A549 (cell line): ENCODE measurements at regions not wholly inside any gene's neighbourhood (a gene's known extent, or its start where the extent isn't known, plus 50 kb on each side); places are given as distances from the start of the nearest gene placed in this dataset.

Experiments
- ATAC-seq, 2 experiments: fragments of 200-7000 bp in 1 of 2; fragments of >200 bp in 1 of 2; cut with Nextera tagmentation in 1 of 2; cut with Tn5 transposase in 1 of 2; 3 replicates each; pipeline versions ENCODE4 v1.8.0 to v1.9.1; 2018 to 2020; ENCODE audit warnings: mild to moderate bottlenecking in 1 of 2, moderate library complexity in 1 of 2
- CTCF ChIA-PET: fragments of 300-600 bp; sonication (Branson Sonifier 250); formaldehyde crosslinking; extraction: SDS; loops from one replicate; lab custom pipeline; 2021; ENCODE audit warnings: antibody characterized with exemption, inconsistent platforms; lab: Yijun Ruan, JAX
- POLR2A ChIA-PET: fragments of 350-600 bp; formaldehyde crosslinking; extraction: SDS; loops from one replicate; lab custom pipeline; 2021; ENCODE audit warnings: antibody characterized with exemption, inconsistent platforms; lab: Yijun Ruan, JAX
- DNase-seq, 2 experiments: peaks; one replicate each; pipeline versions ENCODE4 v3.0.0 to v3.0.0-alpha.2; 2011 to 2016; ENCODE audit warnings: low read depth in 1 of 2, low spot score in 1 of 2
- FAIRE-seq: peaks from 2 replicates; lab custom pipeline; 2011; peaks lifted over from hg19 to GRCh38; lab: Jason Lieb, UNC
- H3K27ac ChIP-seq, 2 experiments: fragments of >200 bp; sonication (Bioruptor Twin); formaldehyde crosslinking; 3 replicates each; pipeline ENCODE4 v1.5.1; 2016 to 2017
- H3K4me1 ChIP-seq: fragments of >200 bp; sonication (Bioruptor Twin); formaldehyde crosslinking; 3 replicates; pipeline ENCODE4 v1.6.1; 2016
- H3K4me2 ChIP-seq: fragments of >200 bp; sonication (Bioruptor Twin); formaldehyde crosslinking; 3 replicates; pipeline ENCODE4 v1.6.1; 2016
- H3K4me3 ChIP-seq: fragments of >200 bp; sonication (Bioruptor Twin); formaldehyde crosslinking; 3 replicates; pipeline ENCODE4 v1.5.1; 2016
- H3K9me3 ChIP-seq: fragments of >200 bp; sonication (Bioruptor Twin); formaldehyde crosslinking; 3 replicates; pipeline ENCODE4 v1.6.1; 2016
- CEBPB ChIP-seq, 2 experiments: fragments of >200 bp in 1 of 2; sonication (Bioruptor Twin) in 1 of 2; formaldehyde crosslinking in 1 of 2; IDR thresholded peaks; 2 replicates each; pipeline ENCODE4 v1.6.1; 2012 to 2016
- CHD2 ChIP-seq: fragments of 150-350 bp; IDR thresholded peaks from 2 replicates; pipeline ENCODE4 v1.6.1; 2014; ENCODE audit warnings: low read length; ENCODE audit not compliant: partially characterized antibody
- CHD4 ChIP-seq: fragments of 200-600 bp; sonication (generic); IDR thresholded peaks from 2 replicates; pipeline ENCODE4 v1.6.1; 2016; ENCODE audit warnings: antibody characterized with exemption, mild to moderate bottlenecking, borderline replicate concordance
- EHF ChIP-seq: fragments of 250-450 bp; sonication (Bioruptor Pico); IDR thresholded peaks from 2 replicates; pipeline ENCODE4 v1.5.0; 2020; ENCODE audit warnings: mild to moderate bottlenecking
- EP300 ChIP-seq, 2 experiments: fragments of >200 bp; sonication (Bioruptor Twin); formaldehyde crosslinking; IDR thresholded peaks; 2 replicates in 1 of 2; 3 replicates in 1 of 2; pipeline ENCODE4 v1.6.1; 2016 to 2017
- FOSB ChIP-seq: fragments of 250-450 bp; sonication (Bioruptor Pico); IDR thresholded peaks from 2 replicates; pipeline ENCODE4 v1.5.0; 2020; ENCODE audit warnings: mild to moderate bottlenecking, moderate library complexity
- HDAC2 ChIP-seq: fragments of 200-600 bp; sonication (generic); IDR thresholded peaks from 2 replicates; pipeline ENCODE4 v1.6.1; 2016
- HEYL ChIP-seq: fragments of 250-450 bp; sonication (Bioruptor Pico); IDR thresholded peaks from 2 replicates; pipeline ENCODE4 v1.8.0; 2021; ENCODE audit warnings: mild to moderate bottlenecking, moderate library complexity
- HOXA7 ChIP-seq: fragments of 250-450 bp; sonication (Bioruptor Pico); IDR thresholded peaks from 2 replicates; pipeline ENCODE4 v1.5.0; 2020; ENCODE audit warnings: mild to moderate bottlenecking, moderate library complexity
- KDM1A ChIP-seq: fragments of 200-600 bp; sonication (generic); IDR thresholded peaks from 2 replicates; pipeline ENCODE4 v1.6.1; 2016; ENCODE audit warnings: low read depth, mild to moderate bottlenecking
- MAFK ChIP-seq: fragments of 450-650 bp; IDR thresholded peaks from 2 replicates; pipeline ENCODE4 v1.6.1; 2014; ENCODE audit not compliant: partially characterized antibody
- MYC ChIP-seq: IDR thresholded peaks from 2 replicates; pipeline ENCODE4 v1.6.1; 2012; ENCODE audit warnings: mild to moderate bottlenecking, inconsistent platforms, low read length, improper control_type of control experiment, borderline replicate concordance
- POLR2AphosphoS2 ChIP-seq: conservative IDR thresholded peaks from 2 replicates; pipeline ENCODE4 v1.6.1; 2012; ENCODE audit warnings: low read length, improper control_type of control experiment, inconsistent platforms
- RAD21 ChIP-seq, 2 experiments: fragments of >200 bp in 1 of 2; sonication (Bioruptor Twin) in 1 of 2; formaldehyde crosslinking in 1 of 2; IDR thresholded peaks in 1 of 2; conservative IDR thresholded peaks in 1 of 2; 2 replicates in 1 of 2; 3 replicates in 1 of 2; pipeline ENCODE4 v1.6.1; 2012 to 2018; ENCODE audit warnings: inconsistent platforms in 1 of 2
- SMC3 ChIP-seq: fragments of >200 bp; sonication (Bioruptor Twin); formaldehyde crosslinking; IDR thresholded peaks from 3 replicates; pipeline ENCODE4 v1.6.1; 2018; ENCODE audit warnings: inconsistent platforms
- SREBF2 ChIP-seq: fragments of 450-650 bp; IDR thresholded peaks from 2 replicates; pipeline ENCODE4 v1.6.1; 2014; ENCODE audit warnings: mild to moderate bottlenecking, moderate library complexity
- TP53 ChIP-seq: fragments of 250-450 bp; sonication (Bioruptor Pico); IDR thresholded peaks from 2 replicates; pipeline ENCODE4 v1.5.0; 2021; ENCODE audit warnings: mild to moderate bottlenecking, moderate library complexity
- ZC3H11A ChIP-seq: fragments of 450-650 bp; IDR thresholded peaks from 2 replicates; pipeline ENCODE4 v1.6.1; 2014; ENCODE audit warnings: antibody characterized with exemption, mild to moderate bottlenecking
- ZNF302 ChIP-seq: fragments of 250-450 bp; sonication (Bioruptor Pico); IDR thresholded peaks from 2 replicates; pipeline ENCODE4 v1.9.0; 2021; ENCODE audit warnings: inconsistent platforms, mild to moderate bottlenecking, moderate library complexity
- WGBS: methylation state at CpG from one replicate; pipeline ENCODE4 v1.1.6; 2017; ENCODE audit errors: missing lambda C conversion rate; 5-methylcytosine and 5-hydroxymethylcytosine counted together
- TF ChIP-seq, protein P1 (sequence below): fragments of >200 bp; sonication (Bioruptor Twin); formaldehyde crosslinking; IDR thresholded peaks from 3 replicates; pipeline ENCODE4 v1.6.1; 2016
- TF ChIP-seq, protein P2 (sequence below): fragments of >200 bp; sonication (Bioruptor Twin); formaldehyde crosslinking; IDR thresholded peaks from 2 replicates; pipeline ENCODE4 v1.6.1; 2016
- TF ChIP-seq, protein P3 (sequence below): fragments of 450-650 bp; IDR thresholded peaks from 2 replicates; pipeline ENCODE4 v1.6.1; 2014; ENCODE audit warnings: antibody characterized with exemption
- TF ChIP-seq, protein P4 (sequence below): IDR thresholded peaks from 2 replicates; pipeline ENCODE4 v1.6.1; 2012

DNA sequence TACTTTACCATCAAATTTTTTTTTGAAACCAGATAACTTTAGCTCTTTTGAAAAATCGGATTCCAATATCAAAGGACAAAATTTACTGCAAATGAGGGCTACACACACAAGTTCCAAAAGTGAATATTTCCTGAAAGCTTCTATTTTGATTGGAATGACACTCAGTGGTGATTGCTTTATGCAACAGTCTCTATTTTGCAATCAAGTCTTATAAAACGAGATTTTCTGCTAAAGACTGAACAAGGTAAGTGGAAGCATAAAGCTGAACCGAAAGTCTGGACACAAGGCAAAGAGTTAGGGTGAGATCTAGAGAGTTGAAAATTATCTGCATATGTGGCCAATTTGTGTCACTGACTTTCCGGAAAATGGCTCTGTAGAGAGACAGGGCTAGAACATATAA lies 145.0 kb upstream of the OSR1 start (continued):
- TF ChIP-seq, protein P1, sequence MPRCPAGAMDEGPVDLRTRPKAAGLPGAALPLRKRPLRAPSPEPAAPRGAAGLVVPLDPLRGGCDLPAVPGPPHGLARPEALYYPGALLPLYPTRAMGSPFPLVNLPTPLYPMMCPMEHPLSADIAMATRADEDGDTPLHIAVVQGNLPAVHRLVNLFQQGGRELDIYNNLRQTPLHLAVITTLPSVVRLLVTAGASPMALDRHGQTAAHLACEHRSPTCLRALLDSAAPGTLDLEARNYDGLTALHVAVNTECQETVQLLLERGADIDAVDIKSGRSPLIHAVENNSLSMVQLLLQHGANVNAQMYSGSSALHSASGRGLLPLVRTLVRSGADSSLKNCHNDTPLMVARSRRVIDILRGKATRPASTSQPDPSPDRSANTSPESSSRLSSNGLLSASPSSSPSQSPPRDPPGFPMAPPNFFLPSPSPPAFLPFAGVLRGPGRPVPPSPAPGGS: no peak
- TF ChIP-seq SREBF2: no peak

DNA sequence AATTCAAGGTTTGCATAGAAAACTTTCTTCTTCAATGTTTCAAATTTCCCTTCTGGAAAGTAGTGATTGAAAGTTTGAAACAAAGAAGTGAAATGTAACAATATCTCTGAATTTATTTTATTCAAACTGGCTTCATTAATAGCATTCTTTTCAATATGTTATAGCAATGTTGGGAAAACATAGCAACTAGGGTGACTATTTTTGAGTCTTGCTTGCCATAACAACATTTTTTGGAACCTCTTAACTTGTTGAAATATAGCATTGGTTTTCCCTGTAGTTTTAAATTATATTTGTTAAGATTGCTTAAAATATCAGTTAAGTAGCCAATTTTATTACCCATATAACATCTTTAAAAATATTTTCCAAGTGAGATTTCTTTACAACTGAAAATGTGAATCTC lies 141.7 kb upstream of the OSR1 start:
- FAIRE-seq: no peak
- Histone ChIP-seq H3K4me3 (no peak overlapping the region), H3K4me1 (peaks cover 16% of the 10 kb centered on the region), H3K27ac (no peak overlapping the region), H3K9me3 (no peaks in the 10 kb centered on the region), H3K4me2 (no peak overlapping the region)
- no peak for ATAC-seq
- POLR2A ChIA-PET: no interaction called here
- TF ChIP-seq TP53 (CRISPR knock-in tag): no peak
- TF ChIP-seq CHD4: no peak
- TF ChIP-seq, protein P2, sequence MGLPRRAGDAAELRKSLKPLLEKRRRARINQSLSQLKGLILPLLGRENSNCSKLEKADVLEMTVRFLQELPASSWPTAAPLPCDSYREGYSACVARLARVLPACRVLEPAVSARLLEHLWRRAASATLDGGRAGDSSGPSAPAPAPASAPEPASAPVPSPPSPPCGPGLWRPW: no peak
- TF ChIP-seq CHD2: no peak
- TF ChIP-seq RAD21 (conservative IDR thresholded peaks at IDR 0.05 in 1 of 2, IDR thresholded peaks at IDR 0.05 in 1 of 2): no peak
- TF ChIP-seq ZC3H11A: no peak
- no peak for TF ChIP-seq HOXA7 (CRISPR knock-in tag)
- TF ChIP-seq, protein P3, sequence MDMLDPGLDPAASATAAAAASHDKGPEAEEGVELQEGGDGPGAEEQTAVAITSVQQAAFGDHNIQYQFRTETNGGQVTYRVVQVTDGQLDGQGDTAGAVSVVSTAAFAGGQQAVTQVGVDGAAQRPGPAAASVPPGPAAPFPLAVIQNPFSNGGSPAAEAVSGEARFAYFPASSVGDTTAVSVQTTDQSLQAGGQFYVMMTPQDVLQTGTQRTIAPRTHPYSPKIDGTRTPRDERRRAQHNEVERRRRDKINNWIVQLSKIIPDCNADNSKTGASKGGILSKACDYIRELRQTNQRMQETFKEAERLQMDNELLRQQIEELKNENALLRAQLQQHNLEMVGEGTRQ: no peak
- TF ChIP-seq SMC3: no peak
- no peak for TF ChIP-seq HEYL (CRISPR knock-in tag)
- TF ChIP-seq EP300 (IDR thresholded peaks at IDR 0.05): no peak
- TF ChIP-seq ZNF302: no peak
- no peak for TF ChIP-seq KDM1A
- no peak for TF ChIP-seq MYC
- no peak for TF ChIP-seq MAFK
- no peak for TF ChIP-seq FOSB (CRISPR knock-in tag)
- TF ChIP-seq HDAC2: no peak
- no peak for TF ChIP-seq CEBPB (IDR thresholded peaks at IDR 0.05)
- DNase-seq: no peak
- CTCF ChIA-PET: no interaction called here

DNA sequence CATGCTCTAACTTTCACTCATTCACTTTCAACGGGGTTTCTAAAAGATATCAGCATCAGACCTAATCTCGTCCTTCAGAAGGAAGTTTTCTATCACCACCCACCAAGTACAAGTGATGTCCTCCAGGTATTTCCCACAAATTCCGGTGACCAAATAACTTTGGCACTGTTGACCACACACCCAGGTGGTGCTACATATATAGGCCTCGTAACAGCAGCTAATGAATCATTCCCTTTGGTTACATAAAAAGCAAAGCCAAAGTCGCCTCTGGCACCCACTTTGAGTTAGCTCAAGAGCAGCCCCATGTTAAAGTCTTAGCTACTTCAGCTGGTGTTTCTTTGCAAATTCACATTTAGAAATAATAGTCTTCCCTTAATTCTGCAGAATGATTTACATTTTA lies 138.2 kb upstream of the OSR1 start:
- FAIRE-seq: peak; percentile 61
- H3K4me3 ChIP-seq: no peak overlapping the region
- ATAC-seq: no peak
- H3K9me3 ChIP-seq: no peaks in the 10 kb centered on the region
- 71% methylated on average over 5 of the region's 5 CpGs for WGBS
- no peak for DNase-seq
- CTCF ChIA-PET: no interaction called here
- H3K27ac ChIP-seq: no peak overlapping the region
- POLR2A ChIA-PET: no interaction called here
- TF ChIP-seq FOSB (CRISPR knock-in tag) (no peak), POLR2AphosphoS2 (no peak)
- TF ChIP-seq, protein P4, sequence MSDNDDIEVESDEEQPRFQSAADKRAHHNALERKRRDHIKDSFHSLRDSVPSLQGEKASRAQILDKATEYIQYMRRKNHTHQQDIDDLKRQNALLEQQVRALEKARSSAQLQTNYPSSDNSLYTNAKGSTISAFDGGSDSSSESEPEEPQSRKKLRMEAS: no peak
- no peaks in the 10 kb centered on the region for H3K4me1 ChIP-seq
- no peak overlapping the region for H3K4me2 ChIP-seq

DNA sequence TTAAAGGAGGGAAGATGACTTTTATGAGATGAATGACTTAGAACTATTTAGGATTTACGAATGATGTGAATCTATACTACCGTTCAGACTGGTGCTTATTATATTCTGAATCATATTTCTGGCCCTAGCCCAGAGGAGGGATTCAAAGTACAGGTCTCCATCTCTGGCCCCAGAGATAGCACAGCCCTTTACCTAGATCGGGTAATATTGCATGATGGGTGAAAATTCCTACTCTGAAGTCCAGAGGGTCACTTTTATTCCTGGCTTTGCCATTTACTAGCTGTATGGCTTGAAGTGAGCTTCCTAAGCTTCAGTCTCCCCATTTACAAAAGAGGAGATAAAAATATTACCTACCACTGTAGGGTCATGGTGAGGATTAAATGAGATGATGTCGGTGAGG lies 135.8 kb upstream of the OSR1 start:
- DNase-seq (no peak), ATAC-seq (no peak), FAIRE-seq (no peak)
- CTCF ChIA-PET: interaction anchor here (1.2 kb wide), 1 partner anchor 151 kb away, joined by 3 read pairs; no protein-coding TSS in a partner anchor
- POLR2A ChIA-PET: no interaction called here
- WGBS: 74% methylated on average over 4 of the region's 4 CpGs
- Histone ChIP-seq H3K4me1 (no peaks in the 10 kb centered on the region), H3K27ac (no peak overlapping the region), H3K4me3 (no peak overlapping the region), H3K4me2 (no peak overlapping the region), H3K9me3 (no peaks in the 10 kb centered on the region)
- TF ChIP-seq MAFK (no peak), EHF (no peak)
